Stimulated activated naive B cell treated with anti-CD40 and anti-IgM and Interleukin-4, amounts not matched to agents 10 μg/mL and 1 μg/mL and 100 μg/mL, for 72 hours (primary cell): ENCODE measurements at regions not wholly inside any gene's neighbourhood (a gene's known extent, or its start where the extent isn't known, plus 50 kb on each side); places are given as distances from the start of the nearest gene placed in this dataset.
"Not testable (repeated sequence)": the region's sequence is repeated elsewhere in the genome, so short reads cannot be mapped to it uniquely, and the experiment has no call there.

Experiments
- ATAC-seq, 2 donors: fragments of 150-1000 bp; cut with Tn5 transposase; replicated peaks; 2 replicates each; pipeline ENCODE4 v1.10.0; 2021; ENCODE audit warnings: moderate library complexity in 1 of 2
- DNase-seq: peaks from one replicate; pipeline ENCODE4 v3.0.0; 2021
- H3K27ac Mint-ChIP-seq: one replicate; pipeline ENCODE4 v1.8.0; 2022; ENCODE audit warnings: mild to moderate bottlenecking, mixed read lengths
- H3K27me3 Mint-ChIP-seq, 2 donors: one replicate each; pipeline ENCODE4 v1.8.0; 2022; ENCODE audit warnings: mixed read lengths in 2 of 2
- H3K36me3 Mint-ChIP-seq, 2 donors: one replicate each; pipeline ENCODE4 v1.8.0; 2022; ENCODE audit warnings: mixed read lengths in 2 of 2, mild to moderate bottlenecking in 1 of 2
- H3K4me1 Mint-ChIP-seq, 2 donors: one replicate each; pipeline ENCODE4 v1.8.0; 2022; ENCODE audit warnings: mixed read lengths in 2 of 2, mild to moderate bottlenecking in 1 of 2
- H3K4me3 Mint-ChIP-seq, 2 donors: one replicate each; pipeline ENCODE4 v1.8.0; 2022; ENCODE audit warnings: mild to moderate bottlenecking in 2 of 2, mixed read lengths in 2 of 2, moderate library complexity in 1 of 2
- H3K9me3 Mint-ChIP-seq, 2 donors: one replicate each; pipeline ENCODE4 v1.8.0; 2022; ENCODE audit warnings: mixed read lengths in 2 of 2, mild to moderate bottlenecking in 1 of 2

DNA sequence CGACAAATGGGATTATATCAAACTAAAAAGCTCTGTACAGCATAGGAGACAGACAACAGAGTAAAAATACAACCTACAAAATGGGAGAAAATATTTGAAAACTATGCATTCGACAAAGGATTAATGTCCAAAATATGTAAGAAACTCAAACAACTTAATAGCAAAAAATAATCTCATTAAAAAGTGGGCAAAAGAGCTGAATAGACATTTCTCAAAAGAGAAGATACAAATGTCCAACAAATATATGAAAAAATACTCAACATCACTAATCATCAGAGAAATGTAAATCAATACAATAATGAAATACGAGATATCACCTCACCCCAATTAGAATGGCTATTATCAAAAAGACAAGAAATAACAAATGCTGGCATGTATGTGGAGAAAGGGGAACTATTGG, 272.9 kb downstream of the KLHL13 start:
- Mint-ChIP-seq H3K27me3 (no peaks in the 10 kb centered on the region), H3K27ac (no peak overlapping the region), H3K9me3 (peaks cover 3 to 4% of the 10 kb centered on the region in 2 donors), H3K4me1 (no peaks in the 10 kb centered on the region), H3K36me3 (no peaks in the 10 kb centered on the region), H3K4me3 (no peak overlapping the region)
- DNase-seq (no peak), ATAC-seq (no peak)

- Mint-ChIP-seq H3K36me3 (no peaks in the 10 kb centered on the region), H3K4me3 (no peak overlapping the region), H3K4me1 (peaks cover 0 to 4% of the 10 kb centered on the region in 2 donors), H3K27ac (no peak overlapping the region), H3K9me3 (peaks cover 3 to 4% of the 10 kb centered on the region in 2 donors), H3K27me3 (no peaks in the 10 kb centered on the region)
- no peak for DNase-seq
- no peak for ATAC-seq
Measured at GRCh38 chrX:117840645-117841044, 276.0 kb downstream of the KLHL13 start.

GRCh38 chrX:117839544-117839943, 277.1 kb downstream of the KLHL13 start:
- H3K27me3 Mint-ChIP-seq = no peaks in the 10 kb centered on the region
- peaks cover 3 to 4% of the 10 kb centered on the region in 2 donors for H3K9me3 Mint-ChIP-seq
- peaks cover 0 to 4% of the 10 kb centered on the region in 2 donors for H3K4me1 Mint-ChIP-seq
- ATAC-seq = no peak
- no peak for DNase-seq
- no peak overlapping the region for H3K27ac Mint-ChIP-seq
- no peak overlapping the region for H3K4me3 Mint-ChIP-seq
- no peaks in the 10 kb centered on the region for H3K36me3 Mint-ChIP-seq

DNA sequence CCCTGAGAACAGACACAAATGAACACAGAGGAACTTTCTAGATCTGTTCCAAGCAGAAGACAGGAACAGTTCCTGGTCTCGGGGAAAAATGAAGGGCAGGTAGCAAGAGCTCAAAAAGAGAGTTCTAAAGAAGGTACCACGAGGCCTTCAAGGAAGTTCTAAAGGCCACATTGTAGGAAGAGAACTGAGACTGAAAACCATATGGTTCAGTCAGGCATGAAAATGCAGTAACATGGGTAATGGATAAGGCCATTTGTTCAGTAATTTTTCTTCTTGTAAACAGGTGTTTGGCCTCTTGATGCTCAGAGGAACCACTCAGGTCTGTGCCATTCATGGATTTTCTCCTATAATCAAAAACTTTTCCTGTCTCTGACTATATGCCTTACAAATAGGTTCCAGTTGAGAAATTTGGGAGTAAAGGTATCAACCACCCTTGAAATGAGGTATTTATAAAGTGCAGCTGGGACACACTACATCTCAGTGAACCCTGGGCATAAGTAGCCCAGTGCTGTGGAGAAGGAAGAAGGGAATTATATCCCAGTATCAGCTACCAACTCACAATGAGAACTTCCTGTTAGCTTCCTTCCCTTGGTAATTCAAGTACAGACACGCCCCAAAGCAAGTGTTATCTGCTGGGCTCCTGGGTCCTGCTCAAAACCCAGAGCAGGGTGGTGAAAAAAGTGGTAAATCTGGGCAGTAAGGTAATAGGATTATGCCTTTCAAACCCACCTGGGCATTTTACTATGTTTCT, 277.9 kb downstream of the KLHL13 start:
- H3K27ac Mint-ChIP-seq = no peak overlapping the region
- H3K27me3 Mint-ChIP-seq = no peaks in the 10 kb centered on the region
- H3K4me3 Mint-ChIP-seq = no peak overlapping the region
- no peak for ATAC-seq
- H3K4me1 Mint-ChIP-seq = peaks cover 0 to 4% of the 10 kb centered on the region in 2 donors
- no peaks in the 10 kb centered on the region for H3K36me3 Mint-ChIP-seq
- peaks cover 5 to 8% of the 10 kb centered on the region in 2 donors for H3K9me3 Mint-ChIP-seq
- DNase-seq = no peak

GRCh38 chrX:117835034-117835433, 281.6 kb downstream of the KLHL13 start:
- H3K4me3 Mint-ChIP-seq = no peak overlapping the region
- no peaks in the 10 kb centered on the region for H3K36me3 Mint-ChIP-seq
- peaks cover 0 to 4% of the 10 kb centered on the region in 2 donors for H3K4me1 Mint-ChIP-seq
- no peaks in the 10 kb centered on the region for H3K27me3 Mint-ChIP-seq
- no peak for ATAC-seq
- peaks cover 2 to 4% of the 10 kb centered on the region in 2 donors for H3K9me3 Mint-ChIP-seq
- no peak overlapping the region for H3K27ac Mint-ChIP-seq
- DNase-seq = no peak

GRCh38 chrX:117834076-117834475, 282.5 kb downstream of the KLHL13 start:
- Mint-ChIP-seq H3K36me3 (no peaks in the 10 kb centered on the region), H3K4me3 (no peak overlapping the region), H3K27me3 (no peaks in the 10 kb centered on the region), H3K4me1 (peaks cover 0 to 4% of the 10 kb centered on the region in 2 donors), H3K27ac (no peak overlapping the region), H3K9me3 (peaks cover 2 to 4% of the 10 kb centered on the region in 2 donors)
- no peak for ATAC-seq
- DNase-seq = no peak

GRCh38 chrX:117821472-117821871, 295.1 kb downstream of the KLHL13 start:
- not testable (repeated sequence) for H3K27ac Mint-ChIP-seq, DNase-seq, H3K4me1 Mint-ChIP-seq, H3K27me3 Mint-ChIP-seq, H3K36me3 Mint-ChIP-seq, H3K4me3 Mint-ChIP-seq, ATAC-seq, H3K9me3 Mint-ChIP-seq

GRCh38 chrX:117808426-117808825, 308.2 kb downstream of the KLHL13 start:
- Mint-ChIP-seq H3K27me3 (no peaks in the 10 kb centered on the region), H3K4me1 (no peaks in the 10 kb centered on the region), H3K9me3 (peaks cover 1 to 14% of the 10 kb centered on the region in 2 donors), H3K27ac (no peak overlapping the region), H3K36me3 (no peaks in the 10 kb centered on the region), H3K4me3 (no peak overlapping the region)
- ATAC-seq = no peak
- DNase-seq = no peak

GRCh38 chrX:117803463-117803862, 313.1 kb downstream of the KLHL13 start:
- Mint-ChIP-seq H3K27ac (no peak overlapping the region), H3K4me3 (no peak overlapping the region), H3K36me3 (no peaks in the 10 kb centered on the region), H3K4me1 (no peaks in the 10 kb centered on the region), H3K27me3 (no peaks in the 10 kb centered on the region), H3K9me3 (peaks cover 0 to 7% of the 10 kb centered on the region in 2 donors)
- no peak for ATAC-seq
- DNase-seq = no peak

DNA sequence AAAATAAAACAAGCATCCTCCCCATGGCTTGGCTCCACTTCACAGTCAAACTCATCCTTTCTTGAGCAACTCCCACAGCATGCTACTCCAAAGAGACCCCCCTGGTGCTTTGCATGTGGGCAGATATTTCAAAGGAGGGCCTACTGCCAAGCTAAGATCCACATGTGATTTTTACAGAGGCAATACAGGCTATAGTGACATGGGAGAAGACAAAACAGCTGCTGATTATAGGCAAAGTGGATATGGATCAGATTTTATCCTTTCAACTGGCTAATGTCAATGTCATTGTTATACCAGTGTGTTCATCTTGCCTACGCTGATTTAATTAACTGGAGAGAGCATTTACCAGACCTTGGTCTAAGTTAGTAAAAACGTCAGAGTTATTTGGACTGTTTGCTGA, 328.3 kb downstream of the KLHL13 start:
- H3K9me3 Mint-ChIP-seq = peaks cover 2 to 6% of the 10 kb centered on the region in 2 donors
- H3K27ac Mint-ChIP-seq = no peak overlapping the region
- no peak overlapping the region for H3K4me3 Mint-ChIP-seq
- no peaks in the 10 kb centered on the region for H3K4me1 Mint-ChIP-seq
- no peaks in the 10 kb centered on the region for H3K27me3 Mint-ChIP-seq
- ATAC-seq (no peak), DNase-seq (no peak)
- no peaks in the 10 kb centered on the region for H3K36me3 Mint-ChIP-seq

- no peak overlapping the region for H3K27ac Mint-ChIP-seq
- H3K36me3 Mint-ChIP-seq = no peaks in the 10 kb centered on the region
- H3K27me3 Mint-ChIP-seq = no peaks in the 10 kb centered on the region
- no peak overlapping the region for H3K4me3 Mint-ChIP-seq
- H3K4me1 Mint-ChIP-seq = no peaks in the 10 kb centered on the region
- ATAC-seq (no peak), DNase-seq (no peak)
- H3K9me3 Mint-ChIP-seq = no peaks in the 10 kb centered on the region
Measured at GRCh38 chrX:117771384-117771783, 345.2 kb downstream of the KLHL13 start.

GRCh38 chrX:117768861-117769604, 347.6 kb downstream of the KLHL13 start:
- Mint-ChIP-seq H3K9me3 (no peaks in the 10 kb centered on the region), H3K27ac (no peak overlapping the region), H3K4me1 (no peaks in the 10 kb centered on the region), H3K36me3 (no peaks in the 10 kb centered on the region), H3K4me3 (no peak overlapping the region), H3K27me3 (no peaks in the 10 kb centered on the region)
- ATAC-seq = no peak
- no peak for DNase-seq

DNA sequence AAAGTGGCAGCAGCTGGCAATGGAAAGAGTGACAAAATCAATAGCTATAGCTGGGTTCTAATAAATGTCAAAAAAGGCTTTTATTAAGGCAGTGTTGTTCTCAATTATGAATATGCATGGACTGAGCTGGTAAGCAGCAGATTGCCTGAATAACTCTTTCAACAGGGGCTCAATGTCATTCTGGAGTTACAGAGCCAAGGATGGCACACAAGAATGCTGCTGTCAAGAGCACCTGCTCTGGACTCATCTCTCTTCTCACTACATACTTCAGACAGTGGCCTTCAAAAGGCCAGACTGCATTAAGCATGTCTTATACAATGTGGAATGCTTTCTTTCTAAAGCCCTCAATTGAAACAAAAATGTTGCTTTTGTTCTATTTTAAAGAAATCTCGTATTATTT, 351.4 kb downstream of the KLHL13 start:
- Mint-ChIP-seq H3K27ac (no peak overlapping the region), H3K4me3 (no peak overlapping the region), H3K9me3 (peaks cover 0 to 2% of the 10 kb centered on the region in 2 donors), H3K4me1 (no peaks in the 10 kb centered on the region), H3K27me3 (no peaks in the 10 kb centered on the region), H3K36me3 (no peaks in the 10 kb centered on the region)
- ATAC-seq (no peak), DNase-seq (no peak)

DNA sequence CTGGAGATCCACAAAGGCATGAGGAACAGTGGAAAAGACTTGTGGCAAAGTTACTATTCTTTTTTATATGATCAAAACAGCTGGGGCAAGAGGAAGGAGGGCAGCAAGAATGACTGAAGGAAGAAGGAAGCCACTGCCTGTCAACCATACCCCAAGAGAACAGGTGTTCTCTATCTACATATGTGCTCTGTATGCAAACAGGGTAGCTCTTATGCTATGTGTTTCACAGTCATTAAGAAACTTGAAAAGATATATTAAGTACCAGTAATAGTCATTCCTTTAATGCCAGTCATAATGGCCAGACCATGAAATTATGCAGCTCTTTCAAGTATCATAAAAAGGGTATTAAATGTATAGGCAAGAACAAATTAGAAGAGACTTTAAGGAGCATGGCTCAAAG, 363.9 kb downstream of the KLHL13 start:
- no peak for ATAC-seq
- peaks cover under 1 to 2% of the 10 kb centered on the region in 2 donors for H3K9me3 Mint-ChIP-seq
- H3K36me3 Mint-ChIP-seq = no peaks in the 10 kb centered on the region
- no peaks in the 10 kb centered on the region for H3K4me1 Mint-ChIP-seq
- H3K27ac Mint-ChIP-seq = no peak overlapping the region
- DNase-seq = no peak
- H3K27me3 Mint-ChIP-seq = no peaks in the 10 kb centered on the region
- H3K4me3 Mint-ChIP-seq = no peak overlapping the region

GRCh38 chrX:117751155-117751554, 365.5 kb downstream of the KLHL13 start:
- H3K4me3 Mint-ChIP-seq = no peak overlapping the region
- H3K27me3 Mint-ChIP-seq = no peaks in the 10 kb centered on the region
- no peaks in the 10 kb centered on the region for H3K36me3 Mint-ChIP-seq
- H3K4me1 Mint-ChIP-seq = no peaks in the 10 kb centered on the region
- DNase-seq (no peak), ATAC-seq (no peak)
- H3K27ac Mint-ChIP-seq = no peak overlapping the region
- peaks cover 3 to 4% of the 10 kb centered on the region in 2 donors for H3K9me3 Mint-ChIP-seq
